Lower leg skin (tissue), 4 donors: ENCODE measurements at regions not wholly inside any gene's neighbourhood (a gene's known extent, or its start where the extent isn't known, plus 50 kb on each side); places are given as distances from the start of the nearest gene placed in this dataset.

Experiments used
- DNase-seq, 2 donors: peaks; one replicate each; pipeline ENCODE4 v3.0.0-alpha.2; 2019; ENCODE audit warnings: low spot score in 2 of 2
- H3K4me3 ChIP-seq: fragments of 200-600 bp; sonication (generic); 2 replicates; pipeline ENCODE4 v1.5.1; 2017; ENCODE audit warnings: mild to moderate bottlenecking, low read depth; ENCODE audit not compliant: poor library complexity, severe bottlenecking
- POLR2A ChIP-seq, 2 donors: fragments of 450-650 bp; IDR thresholded peaks; one replicate each; pipeline ENCODE4 v1.6.1; 2016 to 2017; ENCODE audit warnings: antibody characterized with exemption in 2 of 2, mild to moderate bottlenecking in 1 of 2, moderate library complexity in 1 of 2
- WGBS, 2 donors: methylation state at CpG; one replicate each; pipeline ENCODE4 v1.1.5; 2018; 5-methylcytosine and 5-hydroxymethylcytosine counted together
- intact Hi-C: fragments of 100-400 bp; cut with DNase I; formaldehyde crosslinking; loops from one replicate; pipeline ENCODE4 v1.15.0; 2023; ENCODE audit warnings: low total_unique reads
- TF ChIP-seq, protein P1 (sequence below), 3 donors: fragments of 450-650 bp; IDR thresholded peaks; one replicate each; pipeline ENCODE4 v1.5.1; 2016; ENCODE audit warnings: antibody characterized with exemption in 3 of 3, mild to moderate bottlenecking in 3 of 3, moderate library complexity in 2 of 3

DNA sequence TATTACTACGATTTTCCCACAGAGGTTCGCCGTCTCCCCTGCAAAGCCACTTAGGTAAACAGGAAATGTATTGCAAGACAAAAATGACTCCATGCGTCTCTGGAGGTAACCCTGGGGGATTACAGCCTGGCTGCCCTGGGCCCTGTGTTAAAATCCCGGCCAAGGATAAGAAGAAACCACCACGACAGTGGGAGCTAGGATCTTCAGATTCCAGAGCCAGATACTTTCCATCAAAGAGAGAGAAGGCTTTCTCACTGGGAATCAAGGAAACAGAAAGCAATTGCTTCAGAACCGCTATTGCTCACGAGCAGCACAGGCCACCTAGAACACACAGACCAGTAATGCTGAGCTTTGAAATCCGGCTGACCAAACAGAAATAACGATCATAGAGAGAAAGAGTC lies 97.9 kb upstream of the ZNF516 start:
- H3K4me3 ChIP-seq, result no peak overlapping the region
- WGBS, 2 donors, result 61 to 74% methylated on average over 10 of the region's 10 CpGs
- peak in 1 of 2 donors; percentile 17 for DNase-seq
- intact Hi-C loops, result no loop called here
- TF ChIP-seq, protein P1, sequence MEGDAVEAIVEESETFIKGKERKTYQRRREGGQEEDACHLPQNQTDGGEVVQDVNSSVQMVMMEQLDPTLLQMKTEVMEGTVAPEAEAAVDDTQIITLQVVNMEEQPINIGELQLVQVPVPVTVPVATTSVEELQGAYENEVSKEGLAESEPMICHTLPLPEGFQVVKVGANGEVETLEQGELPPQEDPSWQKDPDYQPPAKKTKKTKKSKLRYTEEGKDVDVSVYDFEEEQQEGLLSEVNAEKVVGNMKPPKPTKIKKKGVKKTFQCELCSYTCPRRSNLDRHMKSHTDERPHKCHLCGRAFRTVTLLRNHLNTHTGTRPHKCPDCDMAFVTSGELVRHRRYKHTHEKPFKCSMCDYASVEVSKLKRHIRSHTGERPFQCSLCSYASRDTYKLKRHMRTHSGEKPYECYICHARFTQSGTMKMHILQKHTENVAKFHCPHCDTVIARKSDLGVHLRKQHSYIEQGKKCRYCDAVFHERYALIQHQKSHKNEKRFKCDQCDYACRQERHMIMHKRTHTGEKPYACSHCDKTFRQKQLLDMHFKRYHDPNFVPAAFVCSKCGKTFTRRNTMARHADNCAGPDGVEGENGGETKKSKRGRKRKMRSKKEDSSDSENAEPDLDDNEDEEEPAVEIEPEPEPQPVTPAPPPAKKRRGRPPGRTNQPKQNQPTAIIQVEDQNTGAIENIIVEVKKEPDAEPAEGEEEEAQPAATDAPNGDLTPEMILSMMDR (IDR thresholded peaks at IDR 0.05), result no peak
- TF ChIP-seq POLR2A (IDR thresholded peaks at IDR 0.05), result no peak

DNA sequence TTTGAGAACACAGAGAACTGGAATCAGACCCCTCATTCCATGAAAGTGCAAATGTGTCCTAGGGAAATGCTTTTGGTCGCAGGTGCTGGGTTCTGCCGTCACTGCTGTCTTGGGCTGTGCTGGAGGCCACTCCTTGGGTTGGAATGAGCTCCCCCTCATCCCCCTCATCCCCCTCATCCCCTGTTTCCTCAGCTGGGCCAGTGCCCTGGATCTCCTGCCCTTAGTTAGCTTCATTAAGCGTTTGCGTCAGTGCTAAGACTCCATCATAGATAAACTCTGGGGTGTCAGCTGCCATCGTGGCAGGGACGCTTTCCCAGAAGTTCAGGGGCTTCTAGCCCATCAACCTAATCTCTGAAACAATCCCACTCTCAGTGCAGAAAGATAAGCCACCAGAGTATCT lies 97.1 kb upstream of the ZNF516 start:
- DNase-seq, result peak in 1 of 2 donors; percentile 43
- intact Hi-C loops, result no loop called here
- 92 to 94% methylated on average over 6 of the region's 6 CpGs for WGBS, 2 donors
- no peak for TF ChIP-seq POLR2A (IDR thresholded peaks at IDR 0.05)
- TF ChIP-seq, protein P1 (IDR thresholded peaks at IDR 0.05), result no peak
- H3K4me3 ChIP-seq, result no peak overlapping the region

DNA sequence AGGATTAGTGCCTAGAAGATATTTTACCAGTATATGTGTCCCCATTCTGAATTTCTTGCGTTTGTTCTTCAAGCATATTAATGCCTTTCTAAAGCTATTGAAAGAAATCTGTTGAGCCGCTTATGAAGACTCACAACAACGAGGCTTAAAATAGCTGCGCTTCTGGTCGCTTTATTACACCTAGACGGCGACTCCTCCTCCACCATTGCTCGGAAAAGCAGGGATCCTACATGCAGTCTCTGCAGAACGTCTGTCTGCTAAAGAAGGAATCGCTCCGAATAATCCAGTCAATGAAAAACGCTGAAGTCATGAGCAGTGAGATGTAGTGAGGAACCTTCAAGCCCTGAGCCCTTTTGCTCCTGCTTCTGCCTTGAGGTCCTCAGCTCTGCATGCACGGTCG lies 94.8 kb upstream of the ZNF516 start:
- peak in 1 of 2 donors; percentile 32 for DNase-seq
- intact Hi-C loops, result no loop called here
- TF ChIP-seq, protein P1 (IDR thresholded peaks at IDR 0.05), result no peak
- TF ChIP-seq POLR2A (IDR thresholded peaks at IDR 0.05), result no peak
- WGBS, 2 donors, result 74 to 90% methylated on average over 13 to 14 of the region's 14 CpGs
- H3K4me3 ChIP-seq, result no peak overlapping the region

DNA sequence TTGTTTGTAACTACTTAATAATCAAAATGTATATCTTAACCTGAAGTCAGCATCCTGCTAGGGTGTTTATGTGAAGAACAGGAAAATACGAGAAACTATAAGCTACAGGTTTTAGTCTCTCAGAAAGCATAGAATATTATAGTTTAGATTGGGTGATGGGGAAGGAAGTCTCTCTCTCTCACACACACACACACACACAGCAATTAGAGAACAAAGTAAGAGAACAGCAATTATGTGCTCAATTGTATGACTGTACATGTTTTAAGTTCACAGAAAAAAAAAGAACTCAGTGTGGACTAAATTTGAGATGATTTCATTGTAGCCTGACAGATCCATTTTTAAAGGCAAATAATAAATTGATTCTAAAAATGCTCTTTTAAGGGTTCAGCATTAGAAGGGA lies 94.3 kb upstream of the ZNF516 start:
- DNase-seq, result no peak
- WGBS, 2 donors, result 46 to 49% methylated on average over 1 of the region's 1 CpG
- intact Hi-C loops, result no loop called here
- no peak for TF ChIP-seq POLR2A (IDR thresholded peaks at IDR 0.05)
- TF ChIP-seq, protein P1 (IDR thresholded peaks at IDR 0.05), result no peak
- H3K4me3 ChIP-seq, result no peak overlapping the region

DNA sequence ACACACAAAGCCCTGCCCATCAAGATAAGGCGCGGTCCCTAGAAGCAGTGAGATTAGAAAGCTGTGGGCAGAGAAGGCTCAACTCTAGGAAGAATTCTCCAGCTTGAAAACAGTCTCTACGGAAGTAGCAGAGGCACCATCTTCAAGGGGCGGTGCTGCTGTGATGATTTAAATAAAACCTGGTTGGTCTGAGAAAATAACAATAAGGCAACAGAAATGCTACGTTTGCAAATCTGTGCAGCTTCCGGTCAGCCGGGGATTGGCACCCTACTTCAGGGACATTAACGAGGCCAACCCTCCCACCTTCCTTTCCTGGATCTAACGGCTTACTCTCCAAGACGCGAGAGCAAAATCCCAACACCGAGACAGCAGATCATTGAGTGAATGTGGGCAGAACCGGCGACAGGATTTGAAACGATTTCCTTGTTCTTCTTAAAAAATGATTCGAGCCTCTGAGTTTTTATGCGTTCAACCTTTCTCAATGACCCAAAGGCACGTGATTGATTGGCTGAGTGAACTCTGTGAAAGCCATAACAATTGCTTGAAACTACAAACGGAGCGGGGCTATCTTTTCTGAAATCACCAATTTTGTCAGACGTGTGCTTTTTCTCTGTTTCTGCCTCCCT lies 93.7 kb upstream of the ZNF516 start:
- WGBS, 2 donors, result 32 to 35% methylated on average over 21 of the region's 21 CpGs
- no peak for TF ChIP-seq POLR2A (IDR thresholded peaks at IDR 0.05)
- TF ChIP-seq, protein P1 (IDR thresholded peaks at IDR 0.05), result no peak
- intact Hi-C loops, result no loop called here
- no peak overlapping the region for H3K4me3 ChIP-seq
- peak in 1 of 2 donors; percentile 82 for DNase-seq

DNA sequence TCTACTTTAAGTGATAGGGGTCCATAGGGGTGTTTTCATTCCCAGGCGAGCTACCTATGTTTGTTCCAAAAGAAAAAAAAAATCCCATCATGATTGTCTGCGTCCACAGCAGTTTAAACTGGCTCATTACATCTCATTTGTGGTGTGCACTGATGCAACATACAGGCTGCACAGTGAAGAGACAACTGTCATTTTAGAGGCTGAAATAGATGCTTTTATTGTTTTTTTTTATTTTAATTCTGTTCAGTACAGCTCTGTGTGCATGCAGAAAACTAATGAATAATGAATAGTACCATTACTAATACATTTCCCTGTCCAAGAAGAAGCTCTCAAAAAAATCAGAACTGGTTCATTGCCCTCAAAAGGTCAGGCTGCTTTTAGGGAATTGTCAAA lies 92.8 kb upstream of the ZNF516 start:
- intact Hi-C loops, result no loop called here
- TF ChIP-seq, protein P1 (IDR thresholded peaks at IDR 0.05), result no peak
- TF ChIP-seq POLR2A (IDR thresholded peaks at IDR 0.05), result no peak
- no peak overlapping the region for H3K4me3 ChIP-seq
- DNase-seq, result no peak
- 45 to 92% methylated on average over 2 of the region's 2 CpGs for WGBS, 2 donors
